DMS79 (cell line): ENCODE measurements at regions not wholly inside any gene's neighbourhood (a gene's known extent, or its start where the extent isn't known, plus 50 kb on each side); places are given as distances from the start of the nearest gene placed in this dataset.

ENCODE experiments used
- DNase-seq: peaks from one replicate; lab custom pipeline; 2025; lab: John Stamatoyannopoulos, UW

DNA sequence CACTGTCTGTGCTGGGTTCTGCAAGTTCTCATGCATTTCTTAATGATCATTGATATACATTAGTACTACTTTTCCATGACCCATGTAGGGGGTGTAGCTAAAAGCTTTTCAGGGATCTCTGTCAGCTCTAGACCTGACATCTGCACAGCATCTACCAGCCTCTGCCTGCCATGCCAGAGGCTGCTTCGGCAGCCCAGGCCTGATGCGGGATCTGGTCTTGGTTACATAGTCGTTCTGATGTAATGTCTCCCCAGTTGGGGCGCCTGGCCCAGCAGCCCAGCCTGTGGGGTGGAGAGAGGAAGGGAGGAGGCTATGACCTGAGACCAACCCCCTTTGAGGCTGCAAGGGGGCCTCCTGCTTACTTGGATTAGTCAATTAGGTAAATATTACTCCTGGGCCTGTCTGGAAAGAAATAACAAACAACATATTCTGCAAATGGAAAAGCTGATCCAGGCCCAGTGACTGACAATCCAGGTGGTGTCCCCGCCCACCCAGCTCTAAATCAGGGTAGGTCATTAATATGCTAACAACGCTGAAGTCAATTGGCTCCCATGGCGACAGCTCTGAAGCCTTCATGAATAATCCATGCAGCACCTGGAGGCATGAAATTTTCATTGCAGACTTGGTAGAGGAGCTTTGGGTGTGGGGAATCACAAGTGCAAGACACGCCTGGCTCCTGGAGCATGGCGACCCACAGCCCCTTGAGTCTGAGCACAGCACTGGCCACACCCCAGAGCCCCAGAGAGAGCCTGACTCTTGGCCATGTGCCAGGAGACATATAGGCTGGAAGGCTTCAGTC is 575.3 kb downstream of the CMPK2 start:
- DNase-seq, result no peak

DNA sequence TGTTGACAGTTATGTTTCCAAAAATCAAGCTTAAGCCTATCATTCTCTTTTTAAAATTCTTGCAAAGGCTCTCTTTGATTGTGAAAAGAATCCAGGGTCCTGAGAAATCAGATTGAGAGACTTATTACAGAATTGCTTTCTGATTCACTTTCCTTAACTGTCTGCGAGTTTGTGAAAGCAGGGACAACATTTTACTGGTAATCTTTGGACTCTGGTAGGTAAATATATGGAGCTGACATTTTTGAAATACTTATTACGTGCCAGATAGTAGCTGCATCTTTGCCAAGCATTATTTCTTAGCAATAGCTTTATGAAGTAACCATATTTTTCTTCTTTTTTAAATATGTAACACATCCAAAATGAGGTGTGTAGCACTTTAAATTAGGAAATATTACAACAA is 570.9 kb downstream of the CMPK2 start:
- no peak for DNase-seq

DNA sequence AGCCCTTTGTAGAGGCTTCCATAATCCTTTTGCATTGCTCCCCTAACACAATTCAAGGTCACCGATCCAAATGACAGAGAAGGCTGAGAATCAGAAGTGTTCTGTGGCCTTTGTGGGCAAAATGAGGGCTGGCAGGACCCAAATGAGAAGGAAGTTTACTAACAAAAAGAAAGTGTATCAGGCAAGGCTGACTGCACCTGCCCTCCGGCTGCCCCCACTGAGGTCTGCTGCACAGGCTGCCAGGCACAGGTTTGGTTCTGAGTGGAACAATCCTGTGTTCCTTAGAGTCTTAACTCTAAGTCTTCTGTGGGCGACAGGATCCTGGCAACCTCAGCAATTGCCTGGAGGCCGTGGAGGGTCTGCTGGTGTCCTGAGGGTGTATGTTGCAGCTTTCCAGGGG is 568.5 kb downstream of the CMPK2 start:
- DNase-seq, result no peak

DNA sequence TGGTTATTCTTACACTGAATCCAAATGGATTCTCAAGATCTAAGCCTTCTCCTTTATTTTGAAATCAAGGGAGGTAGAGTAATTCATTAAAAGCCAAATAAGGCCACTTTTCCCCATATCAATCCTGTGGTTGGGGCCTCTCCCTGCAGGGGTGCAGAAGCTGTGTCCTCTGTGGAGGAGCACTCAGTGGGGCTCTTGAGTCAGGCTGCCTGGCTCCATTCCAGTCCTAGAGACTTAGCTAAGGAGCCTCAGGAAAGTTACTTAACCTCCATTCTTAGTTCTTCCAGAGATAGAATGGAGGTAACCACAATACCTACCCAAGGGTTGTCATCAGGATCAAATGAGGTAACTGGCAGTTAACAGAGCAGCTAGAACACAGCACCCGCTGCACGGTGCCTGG is 564.3 kb downstream of the CMPK2 start:
- DNase-seq, result peak; percentile 20

DNA sequence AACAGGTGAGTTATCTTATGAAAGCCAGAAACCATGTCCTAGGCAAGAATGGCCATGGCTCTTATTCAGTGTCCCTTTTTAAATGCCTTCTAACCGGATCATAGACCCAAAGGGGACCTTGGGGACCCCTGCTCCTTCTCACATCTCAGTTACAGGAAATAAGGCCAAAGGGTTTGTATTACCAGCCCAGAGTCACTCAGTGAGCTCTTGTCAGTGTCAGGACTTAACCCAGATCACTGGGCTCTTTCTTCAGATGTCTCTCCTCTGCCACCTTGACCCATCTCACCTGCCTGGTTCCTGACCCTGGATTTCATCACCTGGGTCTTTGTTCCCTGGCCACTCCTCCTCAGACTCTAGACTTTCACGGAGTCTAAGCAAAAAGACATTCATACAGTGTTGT is 556.7 kb downstream of the CMPK2 start:
- no peak for DNase-seq

DNA sequence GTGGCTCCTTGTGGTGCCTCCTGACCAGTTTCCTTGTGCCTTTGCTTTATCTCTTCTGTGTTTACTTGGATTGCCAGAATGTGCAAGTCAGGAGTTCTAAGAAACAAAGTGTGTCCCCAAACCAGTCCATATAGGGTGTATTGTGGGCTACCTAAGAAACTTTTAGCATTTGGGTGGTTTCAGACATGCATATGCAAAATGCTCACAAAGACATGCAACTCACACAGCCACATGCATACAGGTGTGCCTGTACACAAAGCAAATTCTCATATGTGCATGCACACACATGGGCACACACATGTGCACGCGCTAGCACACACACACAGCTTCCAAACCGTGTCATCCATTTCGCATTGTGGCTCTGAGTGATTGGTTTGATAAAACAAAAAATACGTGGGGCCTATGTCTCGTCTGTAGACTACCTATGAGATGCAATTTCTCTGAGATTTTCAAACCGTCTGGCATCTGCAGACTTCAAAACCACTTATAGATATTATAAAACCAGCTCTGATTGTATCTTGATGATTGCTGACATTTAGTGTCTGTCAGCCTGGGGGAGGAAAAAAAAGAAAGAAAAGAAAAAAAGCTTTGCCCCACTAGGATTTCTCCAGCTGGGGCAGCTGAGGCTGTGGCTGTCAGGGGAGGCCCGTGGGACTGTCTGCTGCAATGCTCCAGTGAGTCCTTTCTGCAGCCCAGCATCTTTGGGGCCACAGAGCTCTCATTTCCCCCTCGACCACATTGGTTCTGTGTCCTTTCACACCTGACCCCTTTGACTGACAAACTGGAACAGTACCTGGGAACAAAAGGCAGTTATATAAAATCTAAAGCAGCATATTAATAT is 556.1 kb downstream of the CMPK2 start:
- DNase-seq, result no peak

DNA sequence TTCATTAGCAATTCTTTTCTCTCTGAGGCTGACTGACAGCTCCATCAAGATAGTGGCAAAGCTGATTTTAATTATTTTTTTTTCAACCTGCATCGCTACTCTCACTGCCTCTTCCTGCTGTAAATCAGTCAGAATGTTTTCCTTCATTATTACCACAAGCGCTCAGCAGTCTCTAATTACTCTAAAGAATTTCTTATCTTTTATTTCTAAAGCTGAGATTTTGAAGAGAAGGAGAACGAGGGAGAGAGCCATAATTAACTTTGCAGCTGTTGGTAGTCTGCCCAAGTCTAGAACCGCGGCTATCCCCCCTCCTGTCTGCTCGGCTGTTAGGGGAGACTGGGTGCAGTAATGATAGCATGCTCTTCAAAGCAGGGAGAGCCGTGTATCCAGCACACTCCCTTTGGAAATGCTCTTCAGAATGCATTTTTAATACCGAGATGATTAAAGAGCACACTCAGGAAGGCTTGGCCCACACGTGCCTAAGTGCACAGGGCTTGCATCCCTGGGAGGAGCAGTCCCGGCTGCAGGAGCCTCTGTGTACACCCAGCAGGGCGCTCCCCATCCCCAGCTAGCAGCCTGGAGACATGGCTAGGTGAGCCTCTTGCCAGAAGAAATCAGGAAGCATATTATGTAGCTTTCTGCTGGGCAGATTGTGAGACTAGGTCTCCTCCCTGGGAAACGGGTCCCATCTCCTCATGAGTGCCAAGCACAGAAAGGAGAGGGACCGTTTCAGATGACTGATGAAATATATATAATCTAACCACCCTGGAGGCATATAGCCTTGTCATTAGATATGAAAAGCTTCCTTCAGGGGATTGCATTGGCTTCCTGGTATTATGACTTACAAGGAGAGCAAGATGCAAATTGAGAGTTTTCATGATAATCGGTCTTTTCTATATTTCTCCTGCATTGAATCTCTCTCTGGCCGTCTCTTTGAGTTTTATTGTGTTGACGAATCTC is 555.2 kb downstream of the CMPK2 start:
- peak; percentile 62 for DNase-seq

DNA sequence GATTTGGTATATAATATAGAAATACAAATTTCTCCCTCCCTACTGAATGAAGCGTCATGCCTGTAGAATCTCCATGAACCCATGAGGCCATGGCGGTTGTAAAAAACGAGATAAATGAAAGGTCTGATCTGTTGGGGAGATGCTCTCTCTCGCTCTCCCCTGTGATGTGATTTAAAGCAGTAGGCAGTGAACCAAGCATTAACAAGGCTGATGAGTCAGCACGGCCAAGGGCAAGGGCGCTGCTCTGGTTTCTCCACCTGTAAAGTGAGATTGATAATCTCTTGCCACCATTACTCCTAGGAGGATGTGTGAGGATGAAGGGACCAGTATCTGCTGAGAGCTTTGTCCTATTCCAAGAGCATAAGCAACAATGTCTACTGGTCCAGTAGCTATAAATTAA is 553.3 kb downstream of the CMPK2 start:
- DNase-seq, result no peak

DNA sequence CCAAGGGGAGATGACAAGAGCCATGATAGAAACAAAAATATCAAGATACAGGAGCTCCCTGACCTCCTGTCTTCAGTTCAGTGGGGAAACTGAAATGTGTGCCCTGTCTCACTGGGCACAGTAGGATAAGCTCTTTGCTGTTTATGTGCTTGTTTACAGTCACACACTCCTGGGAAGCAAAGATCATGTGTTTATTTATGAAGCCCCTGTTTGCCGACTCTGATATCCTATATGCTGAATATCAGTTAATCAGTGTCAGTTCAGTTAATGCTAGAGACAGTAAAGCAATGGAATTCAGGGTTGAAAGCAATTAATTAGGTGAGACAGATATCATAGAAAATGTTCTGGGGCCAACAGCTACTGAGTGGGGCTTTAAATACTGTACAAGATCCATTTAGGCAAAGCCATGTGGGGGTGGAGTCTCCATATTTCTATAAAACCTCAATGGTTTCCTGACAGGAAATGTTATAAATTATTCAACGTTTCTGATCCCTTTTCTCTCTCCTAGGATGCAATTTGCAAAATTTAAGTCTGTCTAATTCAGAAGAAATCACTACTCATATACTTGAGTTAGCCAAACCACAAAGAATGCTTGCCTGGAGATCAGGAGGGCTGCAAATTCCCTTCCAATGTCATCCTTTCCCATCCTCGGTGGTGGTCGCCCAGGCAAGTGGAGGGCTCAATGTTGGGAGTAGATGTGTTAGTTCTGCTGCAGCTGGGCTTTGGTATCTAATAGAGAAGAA is 551.3 kb downstream of the CMPK2 start:
- DNase-seq, result no peak

DNA sequence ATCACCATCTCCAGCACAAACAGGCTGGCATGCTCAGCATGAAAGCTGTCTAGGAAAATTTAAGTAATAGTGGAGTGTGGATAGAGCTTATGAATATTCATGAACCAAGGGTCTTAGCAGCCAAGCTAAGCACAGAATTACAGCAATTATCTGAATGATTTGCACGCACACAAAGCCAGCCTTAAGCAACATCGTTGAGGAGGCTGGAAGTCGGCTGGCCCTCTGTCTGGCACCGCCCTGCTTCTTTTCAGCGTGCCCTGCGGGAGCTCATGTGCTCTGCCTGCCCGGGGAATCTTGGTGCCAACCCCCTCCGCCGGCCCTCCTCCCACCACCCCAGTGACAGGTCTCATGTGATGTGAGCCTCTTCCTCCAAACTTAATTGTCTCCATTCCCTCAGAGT is 540.1 kb downstream of the CMPK2 start:
- no peak for DNase-seq

DNA sequence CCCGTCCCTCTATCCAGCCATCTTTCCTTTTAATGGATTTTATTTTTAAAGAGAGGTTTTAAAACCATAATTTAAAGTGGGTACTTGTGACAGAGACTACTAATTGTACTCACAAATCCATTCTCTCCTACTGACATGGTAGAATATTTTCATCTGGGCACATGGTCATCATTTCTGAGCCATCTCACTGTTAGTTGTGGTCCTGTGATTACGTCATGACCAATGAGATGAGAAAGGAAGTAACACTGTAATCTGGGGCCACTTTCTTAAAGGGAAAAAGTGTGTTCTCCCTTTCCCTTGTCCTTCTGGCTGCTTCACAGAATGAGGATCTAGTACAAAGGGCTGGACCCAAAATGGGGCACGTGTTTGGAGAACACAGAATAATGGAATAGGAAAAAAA is 538.7 kb downstream of the CMPK2 start:
- DNase-seq, result no peak

DNA sequence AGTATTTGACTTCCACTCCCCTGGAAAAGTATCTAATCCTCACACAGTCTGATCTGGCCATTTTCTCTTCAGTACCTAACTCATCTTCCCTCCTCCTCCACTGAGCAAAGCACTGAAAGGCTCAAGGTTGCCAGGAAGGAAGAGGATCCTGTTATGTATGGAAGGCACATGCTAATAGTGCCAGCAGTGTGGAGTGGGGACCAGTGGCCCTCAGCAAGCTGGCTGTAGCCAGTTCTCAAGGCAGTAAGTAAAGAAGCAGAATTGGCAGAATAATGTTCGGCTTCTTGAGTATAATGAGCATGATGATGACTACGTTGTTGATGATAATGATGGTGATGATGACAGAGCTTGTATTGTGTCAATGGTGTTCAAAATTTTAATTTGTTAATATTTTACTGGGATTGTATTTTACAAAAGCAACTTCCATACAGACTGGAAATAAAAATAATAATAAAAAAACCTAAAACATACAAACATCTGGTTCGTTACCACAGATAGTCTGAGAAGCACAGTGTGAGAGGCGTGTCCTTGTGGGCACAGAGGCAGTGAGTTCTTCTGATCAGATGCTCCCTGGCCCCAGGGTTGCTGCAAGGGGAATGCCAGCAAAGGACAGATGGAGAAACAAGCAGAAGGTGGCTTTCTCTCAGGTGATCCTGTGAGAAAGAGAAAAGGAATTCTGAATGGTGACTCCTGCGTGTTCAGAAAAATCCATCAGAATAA is 528.8 kb downstream of the CMPK2 start:
- no peak for DNase-seq

DNA sequence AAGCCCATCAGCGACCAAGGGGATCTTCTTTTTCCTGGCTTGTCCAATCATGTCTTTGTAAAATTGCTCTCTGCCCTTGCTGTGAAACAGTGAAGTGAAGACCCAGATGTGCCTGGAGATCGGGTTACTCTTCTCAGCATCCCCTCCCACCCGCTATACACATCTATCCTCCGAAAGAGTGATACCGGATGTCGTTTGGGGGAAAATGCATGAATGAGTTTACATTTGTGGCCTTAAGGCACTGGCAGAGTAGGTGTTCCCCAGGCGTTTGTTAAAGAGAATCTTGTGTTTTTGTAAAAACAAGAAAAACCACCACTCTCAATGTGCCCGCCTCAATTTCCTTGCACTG is 528.3 kb downstream of the CMPK2 start:
- DNase-seq, result no peak

DNA sequence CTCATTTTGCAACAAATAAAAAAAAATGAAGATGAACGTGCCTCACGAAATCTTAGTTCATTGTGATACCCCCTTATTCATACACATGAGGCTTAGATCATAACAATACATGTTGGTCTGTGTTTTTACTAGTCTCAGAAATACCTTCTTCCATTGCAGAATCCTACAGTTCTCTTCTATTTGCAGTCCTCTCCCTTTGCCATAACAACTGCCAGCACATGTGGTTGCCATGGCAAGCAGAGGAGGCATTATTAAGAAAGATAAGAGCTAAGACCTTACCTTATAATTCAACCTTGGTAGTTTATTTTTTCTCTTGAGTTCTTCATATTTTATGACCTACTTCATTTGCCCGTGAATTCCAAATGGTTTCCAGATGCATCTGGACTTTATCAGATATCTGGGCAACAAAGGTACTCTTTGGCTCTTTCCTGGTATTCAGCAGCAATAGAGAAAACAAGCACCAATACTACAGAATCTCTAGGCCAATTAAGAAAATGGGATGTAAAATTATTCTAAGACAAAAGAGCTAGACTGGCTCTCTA is 524.0 kb downstream of the CMPK2 start:
- DNase-seq, result peak; percentile 24

DNA sequence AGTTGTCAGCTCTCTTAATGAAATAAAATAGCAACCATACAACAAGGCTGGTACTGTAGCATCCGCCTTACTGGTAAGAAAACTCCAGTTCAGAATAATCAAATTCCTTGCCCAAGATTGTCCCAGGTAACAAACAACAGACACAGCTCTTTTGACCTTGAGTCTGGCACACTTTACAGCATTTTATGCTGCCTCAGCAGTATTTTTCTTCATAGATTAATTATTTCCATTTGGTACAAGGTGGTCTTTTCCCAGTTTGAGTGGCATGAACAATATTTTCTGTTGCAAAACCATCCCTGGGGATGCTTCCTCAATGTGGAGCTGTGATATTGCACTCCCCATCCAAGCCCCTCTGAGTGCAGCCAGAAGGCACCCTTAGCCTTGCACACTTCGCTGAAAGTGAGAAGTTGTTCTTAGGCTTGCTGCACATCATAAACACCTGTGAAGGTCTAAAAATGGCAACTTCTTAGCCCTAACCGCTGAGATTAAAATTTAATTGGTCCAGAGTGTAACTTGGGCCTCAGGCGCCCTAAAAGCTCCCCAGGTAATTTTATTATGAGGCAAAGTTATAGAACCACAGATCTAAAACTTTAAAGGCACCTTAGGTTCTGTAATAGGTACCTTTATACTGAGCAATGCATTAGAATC is 523.3 kb downstream of the CMPK2 start:
- no peak for DNase-seq

DNA sequence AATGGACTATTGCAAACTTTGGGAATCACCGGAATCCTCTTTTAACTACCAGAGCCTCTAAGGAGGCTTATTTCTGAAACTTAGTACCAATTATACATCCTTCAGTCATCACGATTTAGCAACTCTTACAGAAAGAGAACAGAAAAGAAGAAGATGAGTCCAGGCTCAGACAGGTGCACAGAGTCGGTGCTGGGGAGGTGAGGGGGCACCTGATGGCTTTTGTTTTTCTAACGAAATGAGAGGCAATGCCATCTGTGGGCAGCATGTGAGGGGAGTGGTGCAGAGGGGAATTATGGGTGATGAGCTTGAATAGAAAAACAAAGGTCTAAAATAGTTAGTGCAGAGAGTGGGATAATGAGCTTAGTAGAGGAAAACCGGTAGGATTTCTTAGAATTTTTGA is 522.6 kb downstream of the CMPK2 start:
- DNase-seq, result no peak

DNA sequence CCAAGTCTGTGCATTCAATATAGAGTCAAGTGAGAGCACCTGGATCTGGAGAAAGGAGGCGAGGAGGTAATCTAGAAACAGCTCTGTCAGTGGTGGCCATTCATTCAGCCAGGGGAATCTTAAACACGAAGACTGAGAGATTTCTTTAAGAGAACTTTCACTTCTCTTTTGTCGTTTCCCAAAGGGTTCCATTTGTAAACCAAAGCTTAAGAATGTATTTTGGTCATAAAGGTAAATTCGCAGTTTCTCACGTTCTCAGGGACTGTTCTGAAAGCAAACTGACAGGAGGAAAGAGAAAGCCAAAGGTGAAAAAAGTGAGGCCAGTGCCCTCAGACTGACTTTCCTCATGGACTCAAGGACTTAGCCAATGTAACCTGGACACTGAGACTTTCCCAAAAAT is 513.5 kb downstream of the CMPK2 start:
- DNase-seq, result no peak

DNA sequence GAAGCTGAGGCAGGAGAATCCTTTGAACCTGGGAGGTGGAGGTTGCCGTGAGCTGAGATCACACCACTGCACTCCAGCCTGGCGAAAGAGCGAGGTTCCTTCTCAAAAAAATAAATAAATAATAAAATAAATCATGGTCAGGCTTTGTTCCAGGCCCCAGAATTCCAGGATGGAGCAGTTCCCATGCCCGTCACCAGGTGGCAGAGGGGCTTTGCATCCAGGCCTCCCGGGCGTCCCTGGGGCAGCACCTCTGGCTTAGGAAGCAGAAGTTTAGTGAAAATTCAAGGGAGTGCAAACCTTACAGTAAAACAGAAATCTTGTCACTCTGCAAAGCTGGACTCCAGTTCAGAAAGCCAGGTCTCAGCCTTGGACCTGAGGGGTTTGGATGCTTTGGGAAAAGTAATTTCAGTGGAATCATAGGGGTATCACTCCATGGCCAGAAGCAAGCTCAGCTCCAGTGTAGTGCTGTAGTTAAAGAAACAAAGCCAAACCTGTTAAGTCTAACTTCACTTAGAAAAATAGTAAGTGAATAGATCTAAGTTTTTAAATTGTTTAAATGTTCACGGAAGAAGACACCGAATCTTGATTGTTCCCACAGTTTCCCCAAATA is 512.7 kb downstream of the CMPK2 start:
- DNase-seq, result no peak

DNA sequence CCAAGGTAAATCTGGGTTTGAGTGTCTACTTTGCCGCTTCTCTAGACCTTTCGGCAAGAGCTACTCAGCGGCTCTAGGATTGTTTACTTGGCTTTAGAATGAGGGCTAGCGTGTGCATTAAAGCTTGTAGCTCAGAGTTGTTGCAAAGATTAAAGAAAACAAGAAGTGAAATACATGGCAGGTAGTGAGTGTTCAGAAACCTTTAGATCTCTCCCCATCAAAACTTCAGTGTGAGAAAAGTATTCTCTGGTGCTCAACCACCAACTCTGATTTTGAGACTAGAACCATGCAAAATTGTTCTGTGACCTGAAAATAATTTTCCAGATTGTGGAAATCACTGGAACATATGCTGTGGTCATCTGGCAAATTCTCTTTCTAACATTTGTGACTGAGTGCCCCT is 512.0 kb downstream of the CMPK2 start:
- no peak for DNase-seq

DNA sequence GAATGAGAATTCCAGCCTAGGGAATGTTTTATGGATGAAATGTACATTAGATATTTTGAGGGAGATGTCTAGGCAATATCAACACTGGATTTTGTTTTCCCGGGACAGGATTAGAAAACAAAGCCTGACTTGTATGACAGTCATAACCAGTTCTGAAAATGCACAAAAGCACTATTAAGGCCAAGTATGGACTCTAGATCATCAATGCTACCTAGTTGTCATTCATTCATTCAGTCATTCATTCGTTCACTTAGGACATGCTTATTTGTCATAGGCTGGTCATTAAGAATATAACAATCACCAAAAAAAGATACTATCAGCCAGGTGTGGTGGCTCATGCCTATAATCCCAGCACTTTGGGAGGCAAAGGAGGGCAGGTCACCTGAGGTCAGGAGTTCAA is 511.2 kb downstream of the CMPK2 start:
- DNase-seq, result no peak
